ENCODE measurements at regions not wholly inside any gene's neighbourhood (a gene's known extent, or its start where the extent isn't known, plus 50 kb on each side); places are given as distances from the start of the nearest gene placed in this dataset.

- no peak overlapping the region for H3K4me3 ChIP-seq
- H3K4me1 ChIP-seq, result no peaks in the 10 kb centered on the region
- intact Hi-C loops (cut with DNase I), result no loop called here
- no peak for ATAC-seq
- peak; percentile 39 for DNase-seq
- H3K27ac ChIP-seq, result no peak overlapping the region
- TF ChIP-seq CTCF (IDR thresholded peaks at IDR 0.05), result no peak
- no peaks in the 10 kb centered on the region for H3K27me3 ChIP-seq
- no peaks in the 10 kb centered on the region for H3K36me3 ChIP-seq
- no peaks in the 10 kb centered on the region for H3K9me3 ChIP-seq
Measured at GRCh38 chr3:127064391-127065137, 81.6 kb downstream of the PLXNA1 start.

- DNase-seq, result peak; percentile 32
- no peak for TF ChIP-seq CTCF (IDR thresholded peaks at IDR 0.05)
Measured at GRCh38 chr3:127065138-127065427, 82.2 kb downstream of the PLXNA1 start.

GRCh38 chr3:127065561-127066290, 82.8 kb downstream of the PLXNA1 start:
- Histone ChIP-seq H3K4me1 (no peaks in the 10 kb centered on the region), H3K36me3 (no peaks in the 10 kb centered on the region), H3K4me3 (no peak overlapping the region), H3K27me3 (peaks cover 4% of the 10 kb centered on the region), H3K9me3 (no peaks in the 10 kb centered on the region), H3K27ac (no peak overlapping the region)
- TF ChIP-seq CTCF (IDR thresholded peaks at IDR 0.05), result no peak
- intact Hi-C loops (cut with DNase I), result no loop called here
- ATAC-seq, result no peak
- peak; percentile 30 for DNase-seq

More at GRCh38 chr3:127065138-127065427, 82.2 kb downstream of the PLXNA1 start:
- H3K9me3 ChIP-seq, result no peaks in the 10 kb centered on the region
- H3K4me1 ChIP-seq, result no peaks in the 10 kb centered on the region
- intact Hi-C loops (cut with DNase I), result no loop called here
- H3K36me3 ChIP-seq, result no peaks in the 10 kb centered on the region
- no peak overlapping the region for H3K27ac ChIP-seq
- H3K4me3 ChIP-seq, result no peak overlapping the region
- H3K27me3 ChIP-seq, result no peaks in the 10 kb centered on the region
- ATAC-seq, result no peak

GRCh38 chr3:127066635-127067034, 83.7 kb downstream of the PLXNA1 start:
- DNase-seq (peak; percentile 28), ATAC-seq (no peak)
- Histone ChIP-seq H3K9me3 (no peaks in the 10 kb centered on the region), H3K27ac (no peak overlapping the region), H3K4me3 (no peak overlapping the region), H3K4me1 (no peaks in the 10 kb centered on the region), H3K36me3 (no peaks in the 10 kb centered on the region), H3K27me3 (peaks cover 4% of the 10 kb centered on the region)
- TF ChIP-seq CTCF (IDR thresholded peaks at IDR 0.05), result no peak
- intact Hi-C loops (cut with DNase I), result no loop called here

- ATAC-seq (no peak), DNase-seq (peak; percentile 34)
- no peak overlapping the region for H3K4me3 ChIP-seq
- no peak overlapping the region for H3K27ac ChIP-seq
- TF ChIP-seq CTCF (IDR thresholded peaks at IDR 0.05), result no peak
- H3K36me3 ChIP-seq, result no peaks in the 10 kb centered on the region
- peaks cover 4% of the 10 kb centered on the region for H3K27me3 ChIP-seq
- no peaks in the 10 kb centered on the region for H3K4me1 ChIP-seq
- no peaks in the 10 kb centered on the region for H3K9me3 ChIP-seq
- intact Hi-C loops (cut with DNase I), result no loop called here
Measured at GRCh38 chr3:127067116-127067910, 84.4 kb downstream of the PLXNA1 start.
